Skin epidermis (tissue), 12 donors: ENCODE measurements at regions not wholly inside any gene's neighbourhood (a gene's known extent, or its start where the extent isn't known, plus 50 kb on each side); places are given as distances from the start of the nearest gene placed in this dataset.
A peak's percentile ranks its signal among the peaks of the same experiment; 100 is the strongest.
"Not testable (repeated sequence)": the region's sequence is repeated elsewhere in the genome, so short reads cannot be mapped to it uniquely, and the experiment has no call there.

ENCODE experiments used
- H3K27ac ChIP-seq, 21 experiments: fragments of 200-600 bp; sonication (generic) in 11 of 21; one replicate each; pipeline ENCODE4 v1.5.0; 2020; ENCODE audit warnings: mild to moderate bottlenecking in 3 of 21, inconsistent platforms in 2 of 21, moderate library complexity in 2 of 21
- H3K4me3 ChIP-seq, 7 experiments: fragments of 200-600 bp; sonication (generic) in 2 of 7; one replicate each; pipeline ENCODE4 v1.5.0; 2020; ENCODE audit warnings: inconsistent platforms in 2 of 7, mild to moderate bottlenecking in 2 of 7, moderate library complexity in 1 of 7

DNA sequence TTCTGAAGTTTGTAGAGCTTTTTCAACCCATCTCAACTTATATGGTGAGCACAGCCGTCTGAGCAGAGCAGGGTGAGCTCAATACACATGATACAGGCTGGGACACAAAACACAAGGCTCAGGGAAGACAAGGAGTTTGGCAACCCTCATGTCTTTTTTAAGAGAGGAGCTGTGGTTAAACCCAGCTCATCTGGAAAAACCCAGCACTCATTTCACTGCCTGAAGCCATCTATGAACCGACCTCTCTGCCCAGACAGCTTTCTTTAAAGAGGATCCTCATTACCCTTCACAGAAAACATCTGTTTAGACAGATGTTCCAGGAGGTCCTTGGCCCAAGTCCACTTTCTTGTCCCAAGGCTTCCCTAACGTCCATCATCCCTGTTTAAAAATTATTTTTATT, 170.0 kb upstream of the TSHZ3 start:
- Histone ChIP-seq H3K27ac (peak overlapping the region in 4 of 21 experiments; percentile 19 to 63 (median 49)), H3K4me3 (no peak overlapping the region)

- Histone ChIP-seq H3K27ac (peak overlapping the region in 1 of 21 experiments; percentile 16), H3K4me3 (no peak overlapping the region)
Observed at GRCh38 chr19:31519908-31520307, 170.7 kb upstream of the TSHZ3 start.

DNA sequence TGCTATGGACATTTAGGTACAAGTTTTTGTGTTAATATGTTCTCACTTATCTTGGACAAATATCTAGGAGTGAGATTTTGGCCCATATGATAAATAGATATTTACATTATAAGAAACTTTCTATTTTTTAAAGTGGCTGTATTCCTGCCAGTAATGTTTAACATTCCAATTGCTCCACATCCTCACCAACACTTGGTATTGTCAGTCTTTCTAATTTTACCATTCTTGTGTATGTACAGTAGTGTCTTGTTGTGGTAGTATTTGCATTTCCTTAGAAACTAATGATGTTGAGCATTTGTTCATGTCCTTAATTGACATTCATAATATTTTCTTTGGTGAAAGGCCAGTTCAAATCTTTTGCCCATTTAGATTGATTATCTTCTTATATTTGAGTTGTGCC, 171.4 kb upstream of the TSHZ3 start:
- Histone ChIP-seq H3K4me3 (no peak overlapping the region), H3K27ac (no peak overlapping the region)

GRCh38 chr19:31525610-31526147, 176.4 kb upstream of the TSHZ3 start:
- Histone ChIP-seq H3K4me3 (no peak overlapping the region), H3K27ac (no peak overlapping the region)

- no peak overlapping the region for H3K27ac ChIP-seq
- H3K4me3 ChIP-seq, result no peak overlapping the region
Observed at GRCh38 chr19:31527443-31527842, 178.2 kb upstream of the TSHZ3 start.

GRCh38 chr19:31528261-31528660, 179.0 kb upstream of the TSHZ3 start:
- Histone ChIP-seq H3K4me3 (no peak overlapping the region), H3K27ac (no peak overlapping the region)

GRCh38 chr19:31529121-31529520, 179.9 kb upstream of the TSHZ3 start:
- no peak overlapping the region for H3K4me3 ChIP-seq
- no peak overlapping the region for H3K27ac ChIP-seq

DNA sequence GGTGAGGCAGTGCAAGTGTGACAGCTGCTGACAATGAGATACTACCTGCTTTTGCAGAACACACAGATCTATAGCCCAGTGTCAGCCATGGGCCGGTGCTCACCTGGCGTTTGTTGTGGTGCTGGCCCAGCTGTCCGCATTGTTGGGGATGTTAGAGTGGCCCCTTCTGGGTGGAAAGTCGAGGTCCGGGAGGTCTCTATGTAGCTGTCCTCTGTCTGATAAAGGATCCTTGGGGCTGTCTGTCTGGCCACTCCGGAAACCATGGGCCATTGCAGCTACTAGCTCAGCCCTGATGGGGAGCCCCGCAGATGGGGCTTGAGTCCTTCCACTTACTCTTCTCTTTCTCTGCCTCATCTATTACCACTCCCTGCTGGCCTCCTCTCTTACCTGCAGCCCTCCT, 181.5 kb upstream of the TSHZ3 start:
- Histone ChIP-seq H3K4me3 (no peak overlapping the region), H3K27ac (no peak overlapping the region)

GRCh38 chr19:31531326-31531725, 182.1 kb upstream of the TSHZ3 start:
- H3K4me3 ChIP-seq, result no peak overlapping the region
- H3K27ac ChIP-seq, result no peak overlapping the region

- Histone ChIP-seq H3K27ac (no peak overlapping the region), H3K4me3 (no peak overlapping the region)
Observed at GRCh38 chr19:31532034-31532433, 182.8 kb upstream of the TSHZ3 start.

DNA sequence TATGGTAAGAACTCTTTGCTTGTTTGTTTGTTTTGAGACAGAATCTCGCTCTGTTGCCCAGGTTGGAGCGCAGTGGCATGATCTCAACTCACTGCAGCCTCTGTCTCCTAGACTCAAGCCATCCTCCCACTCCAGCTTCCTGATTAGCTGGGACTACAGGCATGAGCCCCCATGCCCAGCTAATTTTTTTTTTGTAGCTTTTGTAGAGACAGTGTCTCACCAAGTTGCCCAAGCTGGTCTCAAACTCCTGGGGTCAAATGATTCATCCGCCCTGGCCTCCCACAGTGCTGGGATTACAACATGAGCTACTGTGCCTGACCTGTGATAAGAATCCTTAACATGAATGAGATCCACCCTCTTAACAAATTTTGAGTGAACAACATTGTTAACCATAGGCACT, 183.9 kb upstream of the TSHZ3 start:
- Histone ChIP-seq H3K4me3 (no peak overlapping the region), H3K27ac (no peak overlapping the region)

DNA sequence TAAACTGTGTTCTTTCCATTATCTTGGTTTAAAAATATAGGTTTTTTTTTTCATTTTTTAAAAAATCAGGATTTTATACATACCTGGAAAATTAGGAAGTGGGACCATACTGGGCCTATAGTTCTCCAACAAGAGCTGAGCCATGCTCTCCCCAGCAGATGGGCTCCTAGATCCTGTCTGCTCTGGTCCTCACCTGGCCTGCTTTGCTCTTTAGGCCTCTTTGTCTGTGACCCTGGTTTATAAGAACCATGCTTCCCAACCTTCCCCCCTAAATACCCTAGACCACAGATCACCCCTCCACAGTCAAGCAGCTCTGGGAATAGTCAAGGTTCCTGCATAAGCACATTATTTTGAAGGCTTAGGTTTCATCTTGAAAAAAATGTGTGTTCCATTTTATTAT, 185.0 kb upstream of the TSHZ3 start:
- H3K4me3 ChIP-seq, result no peak overlapping the region
- H3K27ac ChIP-seq, result no peak overlapping the region

DNA sequence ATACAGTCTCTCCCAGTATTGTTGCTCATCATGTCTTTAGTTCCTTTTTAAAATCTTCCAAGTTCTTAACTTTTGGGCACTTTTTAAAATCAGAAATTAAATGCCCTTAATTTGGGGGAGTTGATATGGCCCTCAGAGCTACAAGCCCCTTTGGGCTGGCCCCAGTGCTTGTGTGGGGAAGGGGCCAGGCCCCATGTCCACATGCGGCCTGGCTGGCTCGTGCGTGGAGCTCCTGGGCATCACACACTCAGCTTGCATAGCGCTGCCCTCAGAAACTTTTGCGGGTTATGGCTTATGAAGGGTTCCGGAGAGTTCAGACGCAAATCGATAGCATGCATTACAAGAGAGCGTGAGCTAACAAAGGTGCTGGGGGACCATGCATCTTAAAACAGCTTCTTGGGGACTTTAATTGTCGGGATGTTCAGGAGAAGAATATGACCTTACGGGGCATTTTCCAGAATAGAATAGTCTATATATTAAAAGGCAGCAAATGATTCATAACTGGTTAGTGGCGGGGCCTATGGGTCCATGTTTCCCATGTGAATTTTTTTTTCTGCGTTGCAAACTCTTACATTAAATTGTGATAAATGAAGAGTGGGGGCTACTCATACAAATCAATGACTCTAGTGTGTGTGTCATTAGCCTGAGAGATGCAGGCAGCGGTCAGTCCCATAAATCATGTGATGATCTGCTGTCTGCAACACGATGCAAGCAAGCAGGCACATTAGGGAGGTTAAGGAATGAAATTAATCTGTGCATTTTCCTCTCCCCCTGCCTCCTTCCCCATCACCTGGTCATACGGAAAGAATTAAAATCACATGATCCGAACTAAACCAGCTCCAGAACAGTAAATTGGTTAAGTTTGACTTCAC, 185.8 kb upstream of the TSHZ3 start:
- Histone ChIP-seq H3K4me3 (no peak overlapping the region), H3K27ac (no peak overlapping the region)

DNA sequence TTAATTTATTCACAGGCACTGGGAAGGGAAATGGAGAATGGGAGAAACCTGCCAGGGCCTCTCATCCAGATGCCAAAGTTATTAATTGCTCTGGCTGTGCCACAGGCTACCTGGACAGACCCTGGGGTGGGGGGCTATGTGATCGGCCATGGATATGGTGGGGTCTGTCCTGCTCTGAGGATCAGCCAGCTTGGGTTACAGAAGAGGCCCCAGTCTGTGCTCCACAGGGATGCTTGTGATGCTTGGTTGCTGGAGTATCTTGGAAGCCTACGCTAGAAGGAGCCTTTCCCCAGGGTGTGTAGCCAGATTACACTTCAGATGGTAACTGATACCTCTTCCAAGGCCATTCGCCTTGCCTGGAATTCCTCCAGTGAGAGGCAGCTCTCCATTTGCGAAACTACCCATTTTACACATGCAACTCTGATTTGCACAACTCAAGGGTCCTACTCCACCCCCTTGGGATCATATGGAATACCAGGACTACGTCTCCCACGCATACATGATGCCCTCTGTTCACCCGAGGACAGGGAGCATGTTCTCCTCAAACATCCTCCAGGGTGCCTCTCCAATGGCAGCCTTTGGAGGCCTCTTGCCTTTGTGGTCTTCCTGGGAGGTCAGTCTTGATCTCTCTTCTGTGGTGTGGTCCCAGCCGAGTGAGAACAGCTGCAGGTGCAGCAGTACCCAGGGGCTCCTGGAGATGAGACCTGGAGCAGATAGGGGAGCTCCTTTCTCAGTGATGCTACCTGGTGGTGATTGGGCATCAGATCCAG, 186.6 kb upstream of the TSHZ3 start:
- no peak overlapping the region for H3K27ac ChIP-seq
- no peak overlapping the region for H3K4me3 ChIP-seq

DNA sequence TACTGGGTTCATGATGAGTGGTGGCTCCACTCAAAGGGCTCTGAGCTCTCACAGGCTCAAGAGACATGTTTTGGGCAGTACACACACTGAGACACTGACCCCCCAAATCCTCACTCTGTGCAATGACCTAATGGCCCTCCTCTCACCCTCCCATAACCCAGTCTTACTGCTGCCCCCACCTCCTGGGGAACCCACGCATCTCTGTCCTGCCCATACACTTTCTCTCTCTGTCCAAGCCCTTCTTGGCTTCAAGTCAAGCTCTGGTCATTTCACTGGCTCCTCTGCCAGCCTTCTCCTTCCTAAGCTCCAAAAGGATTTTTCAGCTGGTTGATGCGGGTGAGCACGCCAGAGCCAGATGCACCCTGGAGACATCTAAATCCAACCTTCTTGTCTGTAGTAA, 187.9 kb upstream of the TSHZ3 start:
- no peak overlapping the region for H3K4me3 ChIP-seq
- H3K27ac ChIP-seq, result no peak overlapping the region

DNA sequence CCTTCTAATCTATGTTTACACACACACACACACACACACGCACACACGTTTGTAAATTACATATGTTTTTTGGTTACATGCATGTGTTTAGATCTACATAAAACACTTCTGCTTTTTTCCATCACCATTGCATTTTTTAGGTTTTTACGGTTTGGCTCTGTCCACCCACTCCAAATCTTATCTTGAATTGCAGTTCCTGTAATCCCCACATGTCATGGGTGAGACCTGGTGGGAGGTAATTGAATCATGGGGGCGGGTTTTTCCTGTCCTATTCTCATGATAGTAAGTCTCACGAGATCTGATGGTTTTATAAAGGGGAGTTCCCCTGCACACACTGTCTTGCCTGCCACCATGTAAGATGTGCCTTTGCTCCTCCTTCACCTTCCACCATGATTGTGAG, 188.7 kb upstream of the TSHZ3 start:
- H3K27ac ChIP-seq, H3K4me3 ChIP-seq: not testable (repeated sequence)

- H3K27ac ChIP-seq, result no peak overlapping the region
- no peak overlapping the region for H3K4me3 ChIP-seq
Observed at GRCh38 chr19:31538879-31539278, 189.6 kb upstream of the TSHZ3 start.

DNA sequence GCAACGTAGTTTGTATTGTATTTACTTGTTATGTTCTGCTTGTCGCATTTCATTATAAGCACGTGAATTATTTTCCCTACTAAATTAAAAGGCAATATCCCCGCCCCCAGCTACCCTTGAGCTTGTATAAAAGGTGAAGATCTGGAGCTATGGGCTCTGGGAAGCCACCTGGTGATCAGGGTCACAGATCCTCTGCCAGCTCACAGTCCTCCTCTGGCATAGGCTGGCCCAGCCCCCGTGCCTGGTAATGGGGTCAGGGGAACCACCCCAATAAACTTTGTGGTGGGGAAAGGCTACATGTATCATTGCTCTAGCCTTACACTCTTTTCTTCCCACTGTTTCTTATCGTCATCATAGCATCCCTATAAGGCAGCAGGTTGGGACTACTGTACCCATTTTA, 190.2 kb upstream of the TSHZ3 start:
- Histone ChIP-seq H3K4me3 (no peak overlapping the region), H3K27ac (no peak overlapping the region)

DNA sequence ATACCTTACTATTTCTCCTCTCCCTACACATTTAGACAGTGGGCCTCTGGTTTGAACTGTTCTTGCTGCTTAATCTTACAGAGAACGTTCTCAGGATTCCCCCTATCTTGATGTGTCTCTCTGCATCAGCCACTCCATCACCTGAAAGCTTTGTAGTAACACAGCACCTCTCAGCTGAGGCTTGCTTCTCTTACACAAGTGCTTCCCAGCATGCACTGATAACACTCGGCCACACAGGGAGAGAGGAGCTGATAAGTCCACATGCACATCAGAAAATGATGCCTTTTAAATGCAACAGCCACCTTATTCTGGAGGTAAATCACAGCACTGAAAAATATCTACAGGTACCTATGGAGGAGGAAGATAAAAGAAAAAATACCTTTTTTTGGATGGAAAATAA, 192.2 kb upstream of the TSHZ3 start:
- Histone ChIP-seq H3K4me3 (no peak overlapping the region), H3K27ac (no peak overlapping the region)

- Histone ChIP-seq H3K27ac (no peak overlapping the region), H3K4me3 (no peak overlapping the region)
Observed at GRCh38 chr19:31543456-31543855, 194.2 kb upstream of the TSHZ3 start.

DNA sequence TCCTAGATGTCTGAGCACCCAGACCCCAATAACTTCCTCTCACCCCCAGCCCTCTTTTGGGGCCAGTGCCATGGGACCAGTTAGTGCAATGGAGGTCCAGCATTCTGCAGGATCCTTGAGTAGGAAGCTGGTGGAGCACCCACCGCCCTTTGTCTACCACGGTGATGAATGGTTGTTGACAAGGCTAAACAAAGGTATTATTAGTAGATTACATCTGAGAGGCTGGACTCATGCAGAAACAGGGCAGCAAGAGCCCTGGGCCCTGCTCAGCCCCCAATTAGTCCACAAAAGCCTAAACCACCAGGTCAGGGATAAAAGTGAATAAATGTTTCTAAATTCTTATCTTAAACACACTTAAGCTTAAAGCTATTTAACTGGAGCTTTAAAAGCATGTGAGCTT, 196.5 kb upstream of the TSHZ3 start:
- no peak overlapping the region for H3K27ac ChIP-seq
- no peak overlapping the region for H3K4me3 ChIP-seq
